Smooth muscle cell (in vitro differentiated cells): ENCODE measurements at regions not wholly inside any gene's neighbourhood (a gene's known extent, or its start where the extent isn't known, plus 50 kb on each side); places are given as distances from the start of the nearest gene placed in this dataset.

Experiments used
- DNase-seq: peaks from one replicate; lab custom pipeline; 2025; ENCODE audit not compliant: unreplicated experiment; lab: John Stamatoyannopoulos, UW
- H2AFZ ChIP-seq: fragments of 200-600 bp; sonication (generic); 2 replicates; pipeline ENCODE4 v1.6.0; 2016; ENCODE audit warnings: antibody characterized with exemption, low read depth, mild to moderate bottlenecking
- H3F3A ChIP-seq: fragments of 200-600 bp; sonication (generic); 2 replicates; pipeline ENCODE4 v1.6.0; 2017; ENCODE audit warnings: antibody characterized with exemption, low read depth
- H3K27ac ChIP-seq: fragments of 200-600 bp; sonication (generic); 2 replicates; pipeline ENCODE4 v1.5.1; 2016; ENCODE audit warnings: low read depth, mild to moderate bottlenecking
- H3K27me3 ChIP-seq: fragments of 200-600 bp; sonication (generic); 2 replicates; pipeline ENCODE4 v1.6.1; 2016; ENCODE audit warnings: low read depth, mild to moderate bottlenecking
- H3K36me3 ChIP-seq: fragments of 200-600 bp; sonication (generic); 2 replicates; pipeline ENCODE4 v1.5.1; 2016; ENCODE audit warnings: low read depth
- H3K4me1 ChIP-seq: fragments of 200-600 bp; sonication (generic); 2 replicates; pipeline ENCODE4 v1.5.1; 2016; ENCODE audit warnings: low read depth
- H3K4me2 ChIP-seq: fragments of 200-600 bp; sonication (generic); 2 replicates; pipeline ENCODE4 v1.6.0; 2016; ENCODE audit warnings: mild to moderate bottlenecking
- H3K4me3 ChIP-seq: fragments of 200-600 bp; sonication (generic); 2 replicates; pipeline ENCODE4 v1.5.1; 2016; ENCODE audit warnings: mild to moderate bottlenecking
- H3K79me2 ChIP-seq: fragments of 200-600 bp; sonication (generic); 2 replicates; pipeline ENCODE4 v1.6.0; 2016; ENCODE audit warnings: low read depth, mild to moderate bottlenecking
- H3K9ac ChIP-seq: fragments of 200-600 bp; sonication (generic); 2 replicates; pipeline ENCODE4 v1.6.0; 2016; ENCODE audit warnings: low read depth
- H3K9me3 ChIP-seq: fragments of 200-600 bp; sonication (generic); replicated peaks from 2 replicates; pipeline ENCODE4 v1.5.1; 2016; ENCODE audit warnings: low read depth
- H4K20me1 ChIP-seq: fragments of 200-600 bp; sonication (generic); 2 replicates; pipeline ENCODE4 v1.6.0; 2016; ENCODE audit warnings: low read depth
- WGBS: methylation state at CpG from one replicate; pipeline ENCODE4 v1.1.7; 2016; ENCODE audit warnings: low lambda C conversion rate; 5-methylcytosine and 5-hydroxymethylcytosine counted together
- TF ChIP-seq, protein P1 (sequence below): fragments of 200-600 bp; sonication (generic); IDR thresholded peaks from 2 replicates; pipeline ENCODE4 v1.5.1; 2017; ENCODE audit warnings: borderline replicate concordance, mild to moderate bottlenecking, antibody characterized with exemption; ENCODE audit not compliant: insufficient read depth, poor library complexity, severe bottlenecking

DNA sequence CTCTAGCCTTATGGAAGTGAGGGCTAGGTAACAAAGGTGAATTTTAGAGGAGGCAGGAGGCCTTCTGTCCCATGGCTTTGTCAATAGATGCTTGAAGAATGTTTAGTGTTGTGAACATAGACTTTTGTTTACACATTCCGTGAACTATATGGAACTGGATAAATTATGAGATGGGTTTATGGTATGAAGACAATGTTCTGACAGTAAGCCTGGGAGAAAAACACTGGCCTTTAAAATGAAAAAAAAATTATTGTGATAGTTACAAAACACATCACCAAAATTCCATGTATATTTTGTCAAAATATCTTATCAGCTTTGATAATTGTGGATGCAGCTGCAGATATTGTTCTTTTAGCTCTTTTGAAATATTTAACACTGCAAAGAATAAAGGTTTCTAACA lies 251.5 kb upstream of the DCN start:
- Histone ChIP-seq H3K4me3 (no peak overlapping the region), H3K9me3 (no peaks in the 10 kb centered on the region), H3K36me3 (no peaks in the 10 kb centered on the region), H4K20me1 (no peaks in the 10 kb centered on the region), H2AFZ (no peak overlapping the region), H3K27ac (no peak overlapping the region), H3K9ac (no peak overlapping the region), H3F3A (no peaks in the 10 kb centered on the region), H3K79me2 (no peaks in the 10 kb centered on the region), H3K27me3 (no peaks in the 10 kb centered on the region), H3K4me1 (peaks cover 5% of the 10 kb centered on the region), H3K4me2 (no peak overlapping the region)
- no peak for DNase-seq
- TF ChIP-seq, protein P1, sequence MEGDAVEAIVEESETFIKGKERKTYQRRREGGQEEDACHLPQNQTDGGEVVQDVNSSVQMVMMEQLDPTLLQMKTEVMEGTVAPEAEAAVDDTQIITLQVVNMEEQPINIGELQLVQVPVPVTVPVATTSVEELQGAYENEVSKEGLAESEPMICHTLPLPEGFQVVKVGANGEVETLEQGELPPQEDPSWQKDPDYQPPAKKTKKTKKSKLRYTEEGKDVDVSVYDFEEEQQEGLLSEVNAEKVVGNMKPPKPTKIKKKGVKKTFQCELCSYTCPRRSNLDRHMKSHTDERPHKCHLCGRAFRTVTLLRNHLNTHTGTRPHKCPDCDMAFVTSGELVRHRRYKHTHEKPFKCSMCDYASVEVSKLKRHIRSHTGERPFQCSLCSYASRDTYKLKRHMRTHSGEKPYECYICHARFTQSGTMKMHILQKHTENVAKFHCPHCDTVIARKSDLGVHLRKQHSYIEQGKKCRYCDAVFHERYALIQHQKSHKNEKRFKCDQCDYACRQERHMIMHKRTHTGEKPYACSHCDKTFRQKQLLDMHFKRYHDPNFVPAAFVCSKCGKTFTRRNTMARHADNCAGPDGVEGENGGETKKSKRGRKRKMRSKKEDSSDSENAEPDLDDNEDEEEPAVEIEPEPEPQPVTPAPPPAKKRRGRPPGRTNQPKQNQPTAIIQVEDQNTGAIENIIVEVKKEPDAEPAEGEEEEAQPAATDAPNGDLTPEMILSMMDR: no peak
- 93% methylated on average over 1 of the region's 1 CpG for WGBS

DNA sequence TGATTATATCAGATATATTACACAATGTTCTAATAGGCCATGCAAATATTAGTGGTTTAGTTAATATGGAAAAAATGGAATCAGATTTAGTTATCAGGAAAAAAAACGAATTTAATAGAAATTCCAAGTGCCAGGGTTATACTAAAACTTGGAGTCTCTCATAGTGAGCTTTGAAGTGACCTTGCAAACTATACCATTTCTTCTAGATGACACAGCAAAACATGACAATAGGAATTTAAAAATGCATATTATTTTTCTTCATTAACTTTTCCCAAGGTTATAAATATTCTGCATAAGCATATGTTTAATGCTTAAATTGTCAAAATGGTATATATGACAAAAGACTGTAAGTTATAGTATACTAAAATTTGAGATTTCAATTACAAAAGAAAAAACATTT lies 250.1 kb upstream of the DCN start:
- no peaks in the 10 kb centered on the region for H3K9me3 ChIP-seq
- H3K9ac ChIP-seq: no peak overlapping the region
- TF ChIP-seq, protein P1: no peak

DNA sequence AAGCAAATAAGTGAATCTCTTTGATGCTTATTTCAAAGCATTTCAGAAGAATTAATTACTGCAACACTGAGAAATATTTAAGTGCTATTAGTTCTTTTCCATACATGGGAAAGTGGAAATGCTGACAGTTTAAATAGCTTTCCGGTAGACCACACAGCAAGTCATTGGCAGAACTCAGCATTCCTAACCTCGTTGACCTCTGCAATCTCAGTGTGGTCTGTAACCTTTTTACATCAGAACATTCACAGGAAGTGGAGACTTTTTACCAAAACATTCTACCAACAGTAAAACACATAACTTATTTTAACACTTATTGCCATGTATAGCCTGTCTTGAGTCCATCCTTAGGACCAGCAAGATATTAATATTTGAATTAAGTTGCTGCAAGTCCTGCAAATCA lies 249.5 kb upstream of the DCN start:
- TF ChIP-seq, protein P1: no peak
- Histone ChIP-seq H3K27ac (no peak overlapping the region), H4K20me1 (no peaks in the 10 kb centered on the region), H3K9me3 (no peaks in the 10 kb centered on the region), H3K4me2 (peak overlapping the region; percentile 24), H3K79me2 (no peaks in the 10 kb centered on the region), H3K36me3 (no peaks in the 10 kb centered on the region), H3F3A (no peaks in the 10 kb centered on the region), H2AFZ (no peak overlapping the region), H3K27me3 (no peaks in the 10 kb centered on the region), H3K9ac (no peak overlapping the region), H3K4me3 (no peak overlapping the region), H3K4me1 (peaks cover 5% of the 10 kb centered on the region)
- WGBS: 11% methylated on average over 2 of the region's 2 CpGs
- no peak for DNase-seq

More for the DNA sequence above, 250.1 kb upstream of the DCN start:
- no peak for DNase-seq
- no peak overlapping the region for H3K27ac ChIP-seq
- no peaks in the 10 kb centered on the region for H3K36me3 ChIP-seq
- H3K79me2 ChIP-seq: no peaks in the 10 kb centered on the region
- no peak overlapping the region for H3K4me2 ChIP-seq
- 69% methylated on average over 1 of the region's 1 CpG for WGBS
- H3K4me1 ChIP-seq: peaks cover 5% of the 10 kb centered on the region
- no peaks in the 10 kb centered on the region for H3F3A ChIP-seq
- no peaks in the 10 kb centered on the region for H3K27me3 ChIP-seq
- no peaks in the 10 kb centered on the region for H4K20me1 ChIP-seq
- H2AFZ ChIP-seq: no peak overlapping the region
- H3K4me3 ChIP-seq: no peak overlapping the region

DNA sequence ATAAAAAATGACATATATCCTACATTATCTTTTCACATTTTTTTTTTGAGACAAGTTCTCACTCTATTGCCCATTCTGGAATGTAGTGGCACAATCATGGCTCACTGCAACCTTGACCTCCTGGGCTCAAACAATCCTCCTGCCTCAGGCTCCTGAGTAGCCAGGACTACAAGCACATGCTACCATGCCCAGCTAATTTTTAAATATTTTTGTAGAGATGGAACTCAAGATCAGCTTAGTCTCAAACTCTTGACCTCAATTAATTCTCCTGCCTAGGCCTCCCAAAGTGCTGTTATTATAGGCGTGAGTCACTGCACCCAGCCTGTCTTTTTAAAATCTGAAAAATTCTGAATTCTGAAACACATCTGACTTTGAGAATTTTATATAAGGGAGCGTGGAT lies 241.9 kb upstream of the DCN start:
- no peak overlapping the region for H3K4me2 ChIP-seq
- H3K36me3 ChIP-seq: no peaks in the 10 kb centered on the region
- H3K9me3 ChIP-seq: no peaks in the 10 kb centered on the region
- H3F3A ChIP-seq: peaks cover 5% of the 10 kb centered on the region
- WGBS: 82% methylated on average over 2 of the region's 2 CpGs
- no peaks in the 10 kb centered on the region for H4K20me1 ChIP-seq
- H3K27ac ChIP-seq: no peak overlapping the region
- no peak overlapping the region for H3K9ac ChIP-seq
- no peaks in the 10 kb centered on the region for H3K27me3 ChIP-seq
- no peak overlapping the region for H3K4me3 ChIP-seq
- TF ChIP-seq, protein P1: no peak
- no peaks in the 10 kb centered on the region for H3K79me2 ChIP-seq
- no peak for DNase-seq
- H2AFZ ChIP-seq: no peak overlapping the region
- no peaks in the 10 kb centered on the region for H3K4me1 ChIP-seq
